NCI-H128 (cell line): ENCODE measurements at regions not wholly inside any gene's neighbourhood (a gene's known extent, or its start where the extent isn't known, plus 50 kb on each side); places are given as distances from the start of the nearest gene placed in this dataset.

Source experiments
- DNase-seq: peaks from one replicate; lab custom pipeline; 2025; ENCODE audit not compliant: unreplicated experiment; lab: John Stamatoyannopoulos, UW

GRCh38 chr2:111633189-111633588, 250.8 kb downstream of the ANAPC1 start:
- DNase-seq, result no peak

GRCh38 chr2:111633643-111634042, 250.3 kb downstream of the ANAPC1 start:
- DNase-seq, result no peak

GRCh38 chr2:111634050-111634794, 249.8 kb downstream of the ANAPC1 start:
- DNase-seq, result no peak

- no peak for DNase-seq
These were observed 248.9 kb downstream of the ANAPC1 start for GRCh38 chr2:111634995-111635538.

GRCh38 chr2:111636905-111637304, 247.1 kb downstream of the ANAPC1 start:
- DNase-seq, result no peak

- DNase-seq, result no peak
These were observed 245.6 kb downstream of the ANAPC1 start for GRCh38 chr2:111638274-111638877.

- no peak for DNase-seq
These were observed 243.5 kb downstream of the ANAPC1 start for GRCh38 chr2:111640480-111640879.

GRCh38 chr2:111642586-111643327, 241.2 kb downstream of the ANAPC1 start:
- DNase-seq, result no peak

GRCh38 chr2:111643759-111644158, 240.2 kb downstream of the ANAPC1 start:
- DNase-seq, result no peak

- no peak for DNase-seq
These were observed 236.6 kb downstream of the ANAPC1 start for GRCh38 chr2:111647359-111647758.

GRCh38 chr2:111652038-111652437, 232.0 kb downstream of the ANAPC1 start:
- DNase-seq, result no peak

GRCh38 chr2:111652681-111653080, 231.3 kb downstream of the ANAPC1 start:
- no peak for DNase-seq

- no peak for DNase-seq
These were observed 230.8 kb downstream of the ANAPC1 start for GRCh38 chr2:111653103-111653624.

- DNase-seq, result no peak
These were observed 230.1 kb downstream of the ANAPC1 start for GRCh38 chr2:111653913-111654312.

GRCh38 chr2:111654829-111655228, 229.2 kb downstream of the ANAPC1 start:
- DNase-seq, result no peak

- DNase-seq, result no peak
These were observed 227.6 kb downstream of the ANAPC1 start for GRCh38 chr2:111656436-111656835.

- no peak for DNase-seq
These were observed 227.1 kb downstream of the ANAPC1 start for GRCh38 chr2:111656894-111657293.

- DNase-seq, result no peak
These were observed 226.5 kb downstream of the ANAPC1 start for GRCh38 chr2:111657351-111657975.

GRCh38 chr2:111659361-111660333, 224.3 kb downstream of the ANAPC1 start:
- no peak for DNase-seq

GRCh38 chr2:111660811-111661210, 223.2 kb downstream of the ANAPC1 start:
- DNase-seq, result no peak
